HCT116 (cell line): ENCODE measurements at regions not wholly inside any gene's neighbourhood (a gene's known extent, or its start where the extent isn't known, plus 50 kb on each side); places are given as distances from the start of the nearest gene placed in this dataset.

Experiments used
- CEBPB ChIP-seq: IDR thresholded peaks from 2 replicates; pipeline ENCODE4 v1.6.1; 2012; ENCODE audit warnings: low read depth
- EZH2 ChIP-seq: fragments of 200-600 bp; sonication (generic); IDR thresholded peaks from 2 replicates; pipeline ENCODE4 v1.6.1; 2017; ENCODE audit warnings: antibody characterized with exemption, mixed run types
- EZH2phosphoT487 ChIP-seq: fragments of 200-600 bp; IDR thresholded peaks from 2 replicates; pipeline ENCODE4 v1.6.1; 2018; ENCODE audit warnings: antibody characterized with exemption, borderline replicate concordance
- POLR2A ChIP-seq: IDR thresholded peaks from 2 replicates; pipeline ENCODE4 v1.7.0; 2011; ENCODE audit warnings: borderline replicate concordance; ENCODE audit not compliant: insufficient read depth, insufficient read length; ENCODE audit errors: extremely low read depth
- SP1 ChIP-seq: IDR thresholded peaks from 2 replicates; pipeline ENCODE4 v1.6.1; 2012; ENCODE audit warnings: low read depth
- TF ChIP-seq, protein P1 (sequence below), 3 experiments: fragments of 200-600 bp in 1 of 3; sonication (generic) in 1 of 3; IDR thresholded peaks in 2 of 3; conservative IDR thresholded peaks in 1 of 3; 2 replicates each; pipeline ENCODE4 v1.5.1; 2012 to 2017; ENCODE audit warnings: low read depth in 2 of 3, low read length in 2 of 3, antibody characterized with exemption in 1 of 3, borderline replicate concordance in 1 of 3, control low read depth in 1 of 3, mild to moderate bottlenecking in 1 of 3, mixed read lengths in 1 of 3, mixed run types in 1 of 3, moderate library complexity in 1 of 3; ENCODE audit not compliant: insufficient read depth in 1 of 3
- TF ChIP-seq, protein P2 (sequence below): IDR thresholded peaks from 2 replicates; pipeline ENCODE4 v1.6.1; 2012; ENCODE audit warnings: low read depth

DNA sequence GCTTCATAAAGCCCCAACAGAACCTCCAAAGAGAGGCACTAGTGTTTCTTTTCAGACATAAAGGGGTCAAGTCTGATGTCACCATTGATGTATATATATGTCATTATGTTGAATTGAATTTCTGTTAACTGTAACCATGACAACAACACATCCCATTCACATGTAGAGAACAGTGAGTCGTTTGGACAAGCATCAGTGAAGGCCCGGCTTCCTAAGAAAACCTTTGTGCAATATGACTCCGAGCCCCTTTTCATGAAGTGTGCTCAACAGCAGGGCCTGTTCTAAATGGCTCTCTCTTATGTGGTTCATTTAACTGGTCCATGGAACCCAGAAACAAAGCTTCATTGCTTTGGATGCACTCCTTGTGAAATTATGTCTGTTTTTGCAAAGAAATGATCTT is 67.2 kb upstream of the UBL3 start:
- TF ChIP-seq EZH2phosphoT487 (no peak), POLR2A (no peak), CEBPB (no peak), SP1 (no peak), EZH2 (no peak)
- TF ChIP-seq, protein P1, sequence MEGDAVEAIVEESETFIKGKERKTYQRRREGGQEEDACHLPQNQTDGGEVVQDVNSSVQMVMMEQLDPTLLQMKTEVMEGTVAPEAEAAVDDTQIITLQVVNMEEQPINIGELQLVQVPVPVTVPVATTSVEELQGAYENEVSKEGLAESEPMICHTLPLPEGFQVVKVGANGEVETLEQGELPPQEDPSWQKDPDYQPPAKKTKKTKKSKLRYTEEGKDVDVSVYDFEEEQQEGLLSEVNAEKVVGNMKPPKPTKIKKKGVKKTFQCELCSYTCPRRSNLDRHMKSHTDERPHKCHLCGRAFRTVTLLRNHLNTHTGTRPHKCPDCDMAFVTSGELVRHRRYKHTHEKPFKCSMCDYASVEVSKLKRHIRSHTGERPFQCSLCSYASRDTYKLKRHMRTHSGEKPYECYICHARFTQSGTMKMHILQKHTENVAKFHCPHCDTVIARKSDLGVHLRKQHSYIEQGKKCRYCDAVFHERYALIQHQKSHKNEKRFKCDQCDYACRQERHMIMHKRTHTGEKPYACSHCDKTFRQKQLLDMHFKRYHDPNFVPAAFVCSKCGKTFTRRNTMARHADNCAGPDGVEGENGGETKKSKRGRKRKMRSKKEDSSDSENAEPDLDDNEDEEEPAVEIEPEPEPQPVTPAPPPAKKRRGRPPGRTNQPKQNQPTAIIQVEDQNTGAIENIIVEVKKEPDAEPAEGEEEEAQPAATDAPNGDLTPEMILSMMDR (IDR thresholded peaks at IDR 0.05 in 2 of 3, conservative IDR thresholded peaks at IDR 0.05 in 1 of 3; ENCODE audit: borderline replicate concordance in 1 of 3, insufficient read depth in 1 of 3, low read depth in 2 of 3, low read length in 2 of 3): no peak
- TF ChIP-seq, protein P2, sequence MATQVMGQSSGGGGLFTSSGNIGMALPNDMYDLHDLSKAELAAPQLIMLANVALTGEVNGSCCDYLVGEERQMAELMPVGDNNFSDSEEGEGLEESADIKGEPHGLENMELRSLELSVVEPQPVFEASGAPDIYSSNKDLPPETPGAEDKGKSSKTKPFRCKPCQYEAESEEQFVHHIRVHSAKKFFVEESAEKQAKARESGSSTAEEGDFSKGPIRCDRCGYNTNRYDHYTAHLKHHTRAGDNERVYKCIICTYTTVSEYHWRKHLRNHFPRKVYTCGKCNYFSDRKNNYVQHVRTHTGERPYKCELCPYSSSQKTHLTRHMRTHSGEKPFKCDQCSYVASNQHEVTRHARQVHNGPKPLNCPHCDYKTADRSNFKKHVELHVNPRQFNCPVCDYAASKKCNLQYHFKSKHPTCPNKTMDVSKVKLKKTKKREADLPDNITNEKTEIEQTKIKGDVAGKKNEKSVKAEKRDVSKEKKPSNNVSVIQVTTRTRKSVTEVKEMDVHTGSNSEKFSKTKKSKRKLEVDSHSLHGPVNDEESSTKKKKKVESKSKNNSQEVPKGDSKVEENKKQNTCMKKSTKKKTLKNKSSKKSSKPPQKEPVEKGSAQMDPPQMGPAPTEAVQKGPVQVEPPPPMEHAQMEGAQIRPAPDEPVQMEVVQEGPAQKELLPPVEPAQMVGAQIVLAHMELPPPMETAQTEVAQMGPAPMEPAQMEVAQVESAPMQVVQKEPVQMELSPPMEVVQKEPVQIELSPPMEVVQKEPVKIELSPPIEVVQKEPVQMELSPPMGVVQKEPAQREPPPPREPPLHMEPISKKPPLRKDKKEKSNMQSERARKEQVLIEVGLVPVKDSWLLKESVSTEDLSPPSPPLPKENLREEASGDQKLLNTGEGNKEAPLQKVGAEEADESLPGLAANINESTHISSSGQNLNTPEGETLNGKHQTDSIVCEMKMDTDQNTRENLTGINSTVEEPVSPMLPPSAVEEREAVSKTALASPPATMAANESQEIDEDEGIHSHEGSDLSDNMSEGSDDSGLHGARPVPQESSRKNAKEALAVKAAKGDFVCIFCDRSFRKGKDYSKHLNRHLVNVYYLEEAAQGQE: no peak
